Activated T-cell treated with anti-CD3 and anti-CD28 coated beads for 4 hours (primary cell): ENCODE measurements at regions not wholly inside any gene's neighbourhood (a gene's known extent, or its start where the extent isn't known, plus 50 kb on each side); places are given as distances from the start of the nearest gene placed in this dataset.

Source experiments
- DNase-seq: peaks from one replicate; pipeline ENCODE4 v3.0.0-alpha.2; 2020

GRCh38 chr2:120884472-120885290 lies 149.0 kb downstream of the GLI2 start:
- no peak for DNase-seq

- no peak for DNase-seq
These were observed 149.7 kb downstream of the GLI2 start for GRCh38 chr2:120885321-120885720.

GRCh38 chr2:120885749-120886148 lies 150.1 kb downstream of the GLI2 start:
- DNase-seq, result no peak

DNA sequence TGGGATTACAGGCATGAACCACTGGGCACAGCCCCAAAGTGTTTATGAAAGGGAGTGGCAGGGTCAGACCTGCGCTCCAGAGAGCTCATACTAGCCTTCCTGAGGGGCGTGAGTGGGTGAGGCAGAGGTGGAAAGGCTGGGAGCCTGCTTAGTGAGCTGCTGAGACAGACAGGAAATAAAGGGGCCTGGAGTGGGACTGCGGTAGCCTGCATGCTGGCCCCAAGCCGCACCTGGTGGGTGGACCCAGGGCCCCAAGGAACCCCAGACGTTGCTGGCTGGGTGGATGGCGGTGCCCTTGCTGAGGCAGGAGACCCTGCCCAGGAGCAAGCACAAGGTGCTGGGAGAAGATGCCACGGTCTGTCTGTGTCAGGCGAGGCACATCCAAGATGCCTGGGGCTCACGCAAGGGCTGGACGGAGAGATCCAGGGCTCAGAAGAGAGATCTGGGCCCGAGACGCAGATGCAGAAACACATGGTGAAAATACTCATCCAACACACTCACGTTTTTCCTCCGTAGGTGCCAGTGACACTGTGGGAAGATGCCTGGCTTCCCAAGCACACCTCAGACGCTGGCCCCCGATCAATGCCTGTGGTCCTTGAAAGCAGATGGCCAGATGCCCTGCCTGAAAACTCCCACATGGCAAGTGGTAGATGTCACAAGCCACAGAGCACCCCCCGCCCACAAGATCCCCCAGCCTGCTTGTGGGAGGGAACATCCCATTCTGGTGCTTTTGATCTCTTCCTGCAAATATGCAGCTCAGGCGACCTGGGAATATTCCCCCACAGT lies 151.1 kb downstream of the GLI2 start:
- DNase-seq, result no peak

GRCh38 chr2:120887320-120887697 lies 151.6 kb downstream of the GLI2 start:
- DNase-seq, result no peak

GRCh38 chr2:120887741-120888231 lies 152.1 kb downstream of the GLI2 start:
- DNase-seq, result no peak

- DNase-seq, result no peak
These were observed 153.2 kb downstream of the GLI2 start for GRCh38 chr2:120888851-120889250.

- DNase-seq, result no peak
These were observed 154.3 kb downstream of the GLI2 start for GRCh38 chr2:120889936-120890335.

- DNase-seq, result no peak
These were observed 155.1 kb downstream of the GLI2 start for GRCh38 chr2:120890566-120891360.

DNA sequence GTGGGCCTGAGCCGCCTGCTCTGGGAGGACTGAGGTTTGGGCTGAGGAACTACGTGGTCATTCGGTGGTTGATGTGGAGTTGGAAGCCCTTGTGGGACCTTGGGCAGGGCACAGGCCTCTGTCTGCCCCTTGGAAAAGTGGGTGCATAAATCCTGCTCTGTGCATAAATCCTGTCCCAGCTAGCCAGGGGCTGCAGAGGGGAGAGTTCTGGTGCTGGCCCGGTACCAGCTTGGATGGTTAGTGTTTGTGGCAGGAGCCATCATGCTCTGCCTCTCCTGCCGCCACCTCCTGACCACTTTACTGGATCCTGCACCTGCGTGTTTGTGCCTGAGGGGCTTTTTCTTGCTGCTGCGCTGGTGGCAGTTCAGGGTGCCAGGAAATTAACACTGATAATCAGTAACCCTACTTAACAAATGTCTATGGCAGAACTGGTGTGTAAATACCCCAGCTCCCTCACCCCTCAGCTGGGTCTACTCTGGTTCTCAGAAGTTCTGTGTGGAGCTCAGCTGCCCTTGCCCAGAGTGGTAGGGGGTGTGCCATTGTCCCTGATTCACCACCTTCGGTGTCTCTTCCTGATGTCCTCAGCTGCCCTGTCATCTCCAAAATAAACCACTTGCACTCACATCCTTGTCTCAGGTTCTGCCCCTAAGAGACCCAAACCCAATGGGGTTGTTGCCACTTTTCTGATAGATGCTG lies 156.8 kb downstream of the GLI2 start:
- DNase-seq, result no peak

DNA sequence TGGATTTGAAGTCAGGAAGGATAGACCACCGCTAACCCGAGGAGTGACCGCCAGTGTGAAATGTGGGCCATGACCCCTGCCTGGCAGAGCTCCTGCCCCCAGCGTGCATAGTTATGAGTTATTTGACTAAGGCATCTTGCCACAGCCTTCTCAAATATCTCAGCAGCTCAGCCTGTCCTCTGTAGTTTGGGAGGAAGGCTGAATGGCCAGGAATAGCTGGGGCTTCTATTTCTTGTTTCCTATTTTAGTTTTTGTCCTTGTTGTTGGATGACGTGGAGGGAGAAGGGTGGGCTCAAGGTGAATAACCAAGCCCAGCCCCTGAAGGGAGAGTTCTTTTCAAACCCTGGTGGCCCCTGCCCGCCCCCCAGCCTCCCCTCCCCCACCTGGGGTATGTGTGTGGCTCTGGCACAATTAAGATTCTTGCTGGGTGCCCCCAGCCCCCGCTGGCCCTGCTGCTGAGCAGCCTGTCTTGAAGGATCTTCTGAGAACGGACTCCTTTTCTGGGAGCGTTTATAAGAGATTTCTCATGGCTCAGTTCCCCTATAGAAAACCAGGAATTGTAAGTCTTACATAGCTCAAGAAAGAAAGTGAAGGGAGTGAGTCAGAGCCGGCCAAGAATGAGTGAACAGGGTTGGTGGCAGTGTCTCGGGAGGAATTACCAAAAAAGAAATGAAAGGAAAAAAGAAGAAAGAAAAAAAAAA lies 157.4 kb downstream of the GLI2 start:
- no peak for DNase-seq

GRCh38 chr2:120893811-120894584 lies 158.3 kb downstream of the GLI2 start:
- DNase-seq, result no peak

DNA sequence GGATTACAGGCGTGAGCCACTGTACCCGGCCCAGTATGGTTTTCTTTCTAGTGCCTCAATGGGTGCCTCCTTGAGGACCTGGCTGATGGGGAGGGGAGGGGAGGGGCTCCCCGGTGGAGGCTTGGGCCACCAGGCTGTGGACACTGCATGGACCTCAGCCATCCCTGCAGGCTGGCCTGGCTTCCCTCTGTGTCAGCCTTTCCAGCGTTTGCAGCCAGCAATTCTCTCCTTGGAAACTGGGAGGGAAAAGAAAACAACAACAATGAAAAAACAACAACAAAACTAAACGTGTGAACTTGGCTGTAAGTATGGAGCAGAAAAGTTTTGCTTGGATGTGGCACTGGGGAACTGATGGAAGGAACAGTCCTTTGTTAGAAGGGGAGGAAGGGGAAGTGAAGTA lies 159.3 kb downstream of the GLI2 start:
- no peak for DNase-seq

DNA sequence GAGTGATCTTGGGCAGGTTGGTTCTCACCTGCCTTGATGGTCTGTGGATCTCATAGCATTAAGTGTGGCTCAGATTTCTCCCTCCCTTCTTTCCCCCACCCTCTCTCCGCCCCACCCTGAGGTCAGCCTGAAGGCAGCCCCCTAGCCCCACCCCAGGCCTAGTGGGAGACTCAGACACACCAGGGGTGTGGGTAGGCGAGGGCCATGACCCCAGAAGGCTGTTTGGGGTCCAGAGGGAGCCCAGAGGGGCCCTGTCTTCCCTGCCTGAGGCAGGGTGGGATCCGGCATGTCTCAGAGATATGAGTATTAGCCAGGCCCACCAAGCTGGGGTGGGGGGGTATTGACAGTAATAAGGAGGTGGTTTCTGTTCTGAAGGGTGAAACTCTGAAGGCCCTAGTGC lies 160.5 kb downstream of the GLI2 start:
- DNase-seq, result no peak

DNA sequence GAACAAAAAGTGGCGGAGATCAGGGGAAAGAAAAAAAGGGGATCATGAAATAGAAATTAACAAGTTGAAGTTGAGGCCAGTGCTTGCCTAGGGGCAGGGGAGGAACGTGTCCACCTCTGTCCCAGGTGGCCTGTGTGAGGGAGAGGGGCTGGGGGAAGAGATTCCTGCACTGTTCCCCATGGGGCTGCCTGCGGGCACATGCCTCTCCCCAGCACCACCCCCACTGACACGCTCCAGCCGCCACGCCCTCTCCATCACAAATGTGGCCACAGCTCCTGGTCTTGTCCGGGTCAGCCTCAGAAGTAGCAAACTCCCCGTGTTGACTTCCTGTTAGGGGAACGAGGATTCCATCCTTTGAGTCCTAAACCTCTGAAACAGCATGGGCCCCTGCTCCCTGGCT lies 161.2 kb downstream of the GLI2 start:
- DNase-seq, result no peak

GRCh38 chr2:120897399-120897798 lies 161.7 kb downstream of the GLI2 start:
- no peak for DNase-seq

DNA sequence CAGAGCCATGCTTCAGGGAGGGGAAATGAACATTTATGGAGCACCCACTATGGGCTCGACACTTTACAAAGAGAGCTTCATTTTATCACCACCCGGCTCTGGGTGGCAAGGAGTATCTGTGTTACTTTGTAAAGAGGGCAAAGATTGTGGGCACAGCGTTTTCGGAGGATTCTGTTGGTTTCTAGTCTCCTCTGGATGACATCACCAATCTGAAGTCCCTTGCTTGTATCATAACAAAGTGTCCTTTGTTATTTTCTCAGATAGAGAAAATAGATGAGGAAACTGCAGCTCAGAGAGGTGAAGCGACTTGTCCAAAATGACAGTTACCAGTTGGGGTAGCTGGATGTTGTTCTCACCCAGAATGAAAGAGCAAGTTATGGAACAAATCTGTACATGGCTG lies 162.8 kb downstream of the GLI2 start:
- DNase-seq, result no peak

GRCh38 chr2:120898961-120899750 lies 163.5 kb downstream of the GLI2 start:
- DNase-seq, result no peak

- no peak for DNase-seq
These were observed 164.1 kb downstream of the GLI2 start for GRCh38 chr2:120899771-120900170.

DNA sequence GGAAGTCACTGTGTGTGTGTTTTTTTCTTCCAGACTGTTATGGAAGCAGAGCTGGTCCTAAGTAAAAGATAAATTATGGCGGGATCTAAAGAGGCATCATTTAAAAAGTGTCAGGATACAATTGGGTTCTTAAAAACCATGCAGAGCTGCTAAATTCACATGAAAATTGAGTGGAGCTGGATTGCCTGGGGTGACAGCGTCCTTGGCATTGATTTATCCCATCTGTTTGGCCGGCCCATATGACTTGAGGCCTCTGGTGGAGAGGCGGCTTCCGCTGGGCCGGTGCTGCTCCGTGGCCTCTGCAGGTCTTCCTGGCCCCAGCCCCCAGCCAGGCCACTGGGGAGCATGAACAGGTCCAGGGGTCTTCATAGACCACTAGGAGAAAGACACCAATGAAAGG lies 165.5 kb downstream of the GLI2 start:
- DNase-seq, result no peak
